ENCODE measurements at regions not wholly inside any gene's neighbourhood (a gene's known extent, or its start where the extent isn't known, plus 50 kb on each side); places are given as distances from the start of the nearest gene placed in this dataset.

GRCh38 chr18:68072744-68073143, 556.2 kb upstream of the DSEL start:
- H2AFZ ChIP-seq (ENCODE audit: low read depth) = no peak overlapping the region
- TF ChIP-seq, protein P1, sequence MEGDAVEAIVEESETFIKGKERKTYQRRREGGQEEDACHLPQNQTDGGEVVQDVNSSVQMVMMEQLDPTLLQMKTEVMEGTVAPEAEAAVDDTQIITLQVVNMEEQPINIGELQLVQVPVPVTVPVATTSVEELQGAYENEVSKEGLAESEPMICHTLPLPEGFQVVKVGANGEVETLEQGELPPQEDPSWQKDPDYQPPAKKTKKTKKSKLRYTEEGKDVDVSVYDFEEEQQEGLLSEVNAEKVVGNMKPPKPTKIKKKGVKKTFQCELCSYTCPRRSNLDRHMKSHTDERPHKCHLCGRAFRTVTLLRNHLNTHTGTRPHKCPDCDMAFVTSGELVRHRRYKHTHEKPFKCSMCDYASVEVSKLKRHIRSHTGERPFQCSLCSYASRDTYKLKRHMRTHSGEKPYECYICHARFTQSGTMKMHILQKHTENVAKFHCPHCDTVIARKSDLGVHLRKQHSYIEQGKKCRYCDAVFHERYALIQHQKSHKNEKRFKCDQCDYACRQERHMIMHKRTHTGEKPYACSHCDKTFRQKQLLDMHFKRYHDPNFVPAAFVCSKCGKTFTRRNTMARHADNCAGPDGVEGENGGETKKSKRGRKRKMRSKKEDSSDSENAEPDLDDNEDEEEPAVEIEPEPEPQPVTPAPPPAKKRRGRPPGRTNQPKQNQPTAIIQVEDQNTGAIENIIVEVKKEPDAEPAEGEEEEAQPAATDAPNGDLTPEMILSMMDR (conservative IDR thresholded peaks at IDR 0.05; ENCODE audit: low read depth, low read length) = no peak

GRCh38 chr18:68060871-68061270, 544.4 kb upstream of the DSEL start:
- no peak overlapping the region for H3K4me3 ChIP-seq (IDR thresholded peaks at IDR 0.05; ENCODE audit: insufficient read depth, low read depth, low read length)
- no peaks in the 10 kb centered on the region for H3K36me3 ChIP-seq (ENCODE audit: insufficient read depth)
- no peak overlapping the region for H3K27ac ChIP-seq
- H3K4me1 ChIP-seq (ENCODE audit: low read depth, poor library complexity, severe bottlenecking) = no peaks in the 10 kb centered on the region
- no peak overlapping the region for H3K4me2 ChIP-seq
- TF ChIP-seq, protein P1 (conservative IDR thresholded peaks at IDR 0.05; ENCODE audit: low read depth, low read length) = no peak
- H3K9ac ChIP-seq = no peak overlapping the region
- no peaks in the 10 kb centered on the region for H4K20me1 ChIP-seq (ENCODE audit: insufficient read depth)
- H3K27me3 ChIP-seq (ENCODE audit: insufficient read depth, low read depth) = no peaks in the 10 kb centered on the region
- H3K79me2 ChIP-seq (ENCODE audit: insufficient read depth, low read depth) = no peaks in the 10 kb centered on the region
- H2AFZ ChIP-seq (ENCODE audit: low read depth) = no peak overlapping the region

More at GRCh38 chr18:68072744-68073143, 556.2 kb upstream of the DSEL start:
- no peaks in the 10 kb centered on the region; the same call in 1 of the 2 replicates for H4K20me1 ChIP-seq (ENCODE audit: insufficient read depth)
- H3K79me2 ChIP-seq (ENCODE audit: insufficient read depth, low read depth) = no peaks in the 10 kb centered on the region
- no peak overlapping the region for H3K4me2 ChIP-seq
- H3K9ac ChIP-seq = no peak overlapping the region
- H3K27me3 ChIP-seq (ENCODE audit: insufficient read depth, low read depth) = no peaks in the 10 kb centered on the region
- H3K4me1 ChIP-seq (ENCODE audit: low read depth, poor library complexity, severe bottlenecking) = no peaks in the 10 kb centered on the region
- H3K36me3 ChIP-seq (ENCODE audit: insufficient read depth) = no peaks in the 10 kb centered on the region
- no peak overlapping the region for H3K27ac ChIP-seq
- H3K4me3 ChIP-seq (IDR thresholded peaks at IDR 0.05; ENCODE audit: insufficient read depth, low read depth, low read length) = no peak overlapping the region

- Histone ChIP-seq H3K27me3 (ENCODE audit: insufficient read depth, low read depth) (no peaks in the 10 kb centered on the region), H3K9ac (no peak overlapping the region), H3K36me3 (ENCODE audit: insufficient read depth) (no peaks in the 10 kb centered on the region), H3K27ac (no peak overlapping the region), H3K4me1 (ENCODE audit: low read depth, poor library complexity, severe bottlenecking) (no peaks in the 10 kb centered on the region), H4K20me1 (ENCODE audit: insufficient read depth) (no peaks in the 10 kb centered on the region), H3K4me3 (IDR thresholded peaks at IDR 0.05; ENCODE audit: insufficient read depth, low read depth, low read length) (no peak overlapping the region), H3K4me2 (no peak overlapping the region), H3K79me2 (ENCODE audit: insufficient read depth, low read depth) (no peaks in the 10 kb centered on the region), H2AFZ (ENCODE audit: low read depth) (no peak overlapping the region)
- TF ChIP-seq, protein P1 (conservative IDR thresholded peaks at IDR 0.05; ENCODE audit: low read depth, low read length) = no peak
Observed at GRCh38 chr18:68056936-68057335, 540.4 kb upstream of the DSEL start.

DNA sequence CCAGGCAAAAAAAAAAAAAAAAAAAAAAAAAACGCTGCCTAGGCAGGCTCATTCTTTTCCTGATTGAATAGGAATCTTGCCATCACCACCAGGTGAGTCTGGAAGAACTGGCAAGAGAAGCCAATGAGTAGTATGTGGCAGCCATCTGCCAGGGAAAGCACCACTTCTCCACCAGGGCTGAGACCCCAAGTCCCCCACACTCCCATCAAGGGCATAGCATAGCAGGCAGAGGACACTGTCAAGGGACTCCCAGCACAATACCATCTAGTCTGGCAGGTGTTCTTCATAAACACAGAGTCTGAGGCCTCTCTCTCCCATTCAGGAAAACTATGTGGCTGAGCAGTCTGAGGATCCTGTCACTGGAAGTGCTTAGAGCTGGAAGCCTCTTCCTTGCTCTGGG, 538.1 kb upstream of the DSEL start:
- H3K27ac ChIP-seq = no peak overlapping the region
- H4K20me1 ChIP-seq (ENCODE audit: insufficient read depth) = no peaks in the 10 kb centered on the region
- H3K9ac ChIP-seq = no peak overlapping the region
- H3K4me1 ChIP-seq (ENCODE audit: low read depth, poor library complexity, severe bottlenecking) = no peaks in the 10 kb centered on the region
- H3K79me2 ChIP-seq (ENCODE audit: insufficient read depth, low read depth) = no peaks in the 10 kb centered on the region
- no peak overlapping the region for H2AFZ ChIP-seq (ENCODE audit: low read depth)
- TF ChIP-seq, protein P1 (conservative IDR thresholded peaks at IDR 0.05; ENCODE audit: low read depth, low read length) = no peak
- H3K27me3 ChIP-seq (ENCODE audit: insufficient read depth, low read depth) = no peaks in the 10 kb centered on the region
- H3K4me2 ChIP-seq = no peak overlapping the region
- no peaks in the 10 kb centered on the region for H3K36me3 ChIP-seq (ENCODE audit: insufficient read depth)
- H3K4me3 ChIP-seq (IDR thresholded peaks at IDR 0.05; ENCODE audit: insufficient read depth, low read depth, low read length) = no peak overlapping the region

All from KMS-11 (cell line).